ENCODE measurements at regions not wholly inside any gene's neighbourhood (a gene's known extent, or its start where the extent isn't known, plus 50 kb on each side); places are given as distances from the start of the nearest gene placed in this dataset.

GRCh38 chr4:141914746-141915145 is 278.4 kb downstream of the IL15 start:
- no peaks in the 10 kb centered on the region for H3K27me3 ChIP-seq (ENCODE audit: control insufficient read depth in 3 of 3, insufficient read depth in 3 of 3, low read length in 2 of 3)
- H3K4me1 ChIP-seq (ENCODE audit: control insufficient read depth in 5 of 5, insufficient read depth in 5 of 5, low read length in 5 of 5): no peaks in the 10 kb centered on the region
- no peak overlapping the region for H3K27ac ChIP-seq (ENCODE audit: low read depth in 1 of 2, low read length in 1 of 2)
- WGBS, 2 donors: 80 to 94% methylated on average over 1 of the region's 1 CpG
- no peaks in the 10 kb centered on the region for H3K9me3 ChIP-seq (ENCODE audit: control insufficient read depth in 4 of 4, insufficient read depth in 3 of 4, low read length in 3 of 4)
- ATAC-seq (ENCODE audit: insufficient read depth, low FRiP score) (no peak), DNase-seq (no peak)
- no peak overlapping the region for H3K4me3 ChIP-seq
- no peak for TF ChIP-seq CTCF (IDR thresholded peaks at IDR 0.05; ENCODE audit: control extremely low read depth, extremely low read depth)
- H3K9ac ChIP-seq (ENCODE audit: insufficient read depth in 1 of 2, low read length in 2 of 2): no peak overlapping the region
- H3K36me3 ChIP-seq (ENCODE audit: control insufficient read depth in 4 of 4, insufficient read depth in 4 of 4, low read length in 4 of 4): no peaks in the 10 kb centered on the region

GRCh38 chr4:141919649-141920048 is 283.3 kb downstream of the IL15 start:
- Histone ChIP-seq H3K4me1 (ENCODE audit: control insufficient read depth in 5 of 5, insufficient read depth in 5 of 5, low read length in 5 of 5) (no peaks in the 10 kb centered on the region), H3K27me3 (ENCODE audit: control insufficient read depth in 3 of 3, insufficient read depth in 3 of 3, low read length in 2 of 3) (no peaks in the 10 kb centered on the region), H3K4me3 (no peak overlapping the region), H3K36me3 (ENCODE audit: control insufficient read depth in 4 of 4, insufficient read depth in 4 of 4, low read length in 4 of 4) (no peaks in the 10 kb centered on the region), H3K9me3 (ENCODE audit: control insufficient read depth in 4 of 4, insufficient read depth in 3 of 4, low read length in 3 of 4) (no peaks in the 10 kb centered on the region), H3K27ac (ENCODE audit: low read depth in 1 of 2, low read length in 1 of 2) (no peak overlapping the region), H3K9ac (ENCODE audit: insufficient read depth in 1 of 2, low read length in 2 of 2) (no peak overlapping the region)
- no peak for TF ChIP-seq CTCF (IDR thresholded peaks at IDR 0.05; ENCODE audit: control extremely low read depth, extremely low read depth)
- no peak for ATAC-seq (ENCODE audit: insufficient read depth, low FRiP score)
- DNase-seq: no peak
- WGBS, 2 donors: 48 to 73% methylated on average over 3 of the region's 3 CpGs

- TF ChIP-seq CTCF (IDR thresholded peaks at IDR 0.05; ENCODE audit: control extremely low read depth, extremely low read depth): no peak
- no peaks in the 10 kb centered on the region for H3K4me1 ChIP-seq (ENCODE audit: control insufficient read depth in 5 of 5, insufficient read depth in 5 of 5, low read length in 5 of 5)
- H3K9me3 ChIP-seq (ENCODE audit: control insufficient read depth in 4 of 4, insufficient read depth in 3 of 4, low read length in 3 of 4): no peaks in the 10 kb centered on the region
- H3K9ac ChIP-seq (ENCODE audit: insufficient read depth in 1 of 2, low read length in 2 of 2): no peak overlapping the region
- H3K27ac ChIP-seq (ENCODE audit: low read depth in 1 of 2, low read length in 1 of 2): no peak overlapping the region
- H3K36me3 ChIP-seq (ENCODE audit: control insufficient read depth in 4 of 4, insufficient read depth in 4 of 4, low read length in 4 of 4): no peaks in the 10 kb centered on the region
- H3K27me3 ChIP-seq (ENCODE audit: control insufficient read depth in 3 of 3, insufficient read depth in 3 of 3, low read length in 2 of 3): no peaks in the 10 kb centered on the region
- no peak for DNase-seq
- WGBS, 2 donors: 88 to 90% methylated on average over 1 of the region's 1 CpG
- no peak overlapping the region for H3K4me3 ChIP-seq
- no peak for ATAC-seq (ENCODE audit: insufficient read depth, low FRiP score)
Measured at GRCh38 chr4:141921293-141921692, 284.9 kb downstream of the IL15 start.

- no peak for TF ChIP-seq CTCF (IDR thresholded peaks at IDR 0.05; ENCODE audit: control extremely low read depth, extremely low read depth)
- WGBS, 2 donors: 84 to 87% methylated on average over 2 of the region's 2 CpGs
- Histone ChIP-seq H3K27ac (ENCODE audit: low read depth in 1 of 2, low read length in 1 of 2) (no peak overlapping the region), H3K4me1 (ENCODE audit: control insufficient read depth in 5 of 5, insufficient read depth in 5 of 5, low read length in 5 of 5) (no peaks in the 10 kb centered on the region), H3K4me3 (no peak overlapping the region), H3K36me3 (ENCODE audit: control insufficient read depth in 4 of 4, insufficient read depth in 4 of 4, low read length in 4 of 4) (no peaks in the 10 kb centered on the region), H3K9ac (ENCODE audit: insufficient read depth in 1 of 2, low read length in 2 of 2) (no peak overlapping the region), H3K27me3 (ENCODE audit: control insufficient read depth in 3 of 3, insufficient read depth in 3 of 3, low read length in 2 of 3) (no peaks in the 10 kb centered on the region), H3K9me3 (ENCODE audit: control insufficient read depth in 4 of 4, insufficient read depth in 3 of 4, low read length in 3 of 4) (no peaks in the 10 kb centered on the region)
- ATAC-seq (ENCODE audit: insufficient read depth, low FRiP score) (no peak), DNase-seq (no peak)
Measured at GRCh38 chr4:141922236-141922635, 285.9 kb downstream of the IL15 start.
